ENCODE measurements at regions not wholly inside any gene's neighbourhood (a gene's known extent, or its start where the extent isn't known, plus 50 kb on each side); places are given as distances from the start of the nearest gene placed in this dataset.

DNA sequence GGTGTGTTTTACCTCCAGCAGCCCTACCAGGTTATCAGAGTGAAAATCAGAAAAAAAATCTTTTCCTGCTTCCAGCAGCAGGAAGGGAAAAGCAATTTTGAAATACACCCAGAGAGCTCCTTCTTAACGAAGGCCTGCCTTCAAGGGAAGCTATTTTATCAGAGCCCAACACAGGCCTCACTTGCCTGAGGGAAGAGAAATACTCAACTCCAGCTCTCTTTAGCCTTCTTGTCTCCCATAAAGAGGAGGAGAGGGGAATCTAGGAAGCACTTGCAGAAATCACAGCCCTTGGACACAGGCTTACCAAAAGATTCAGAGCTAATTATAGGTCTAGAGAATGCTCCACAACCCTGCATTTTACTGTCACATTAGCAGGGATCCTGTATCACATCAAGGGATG lies 896.1 kb upstream of the CNTNAP5 start:
- DNase-seq = no peak

DNA sequence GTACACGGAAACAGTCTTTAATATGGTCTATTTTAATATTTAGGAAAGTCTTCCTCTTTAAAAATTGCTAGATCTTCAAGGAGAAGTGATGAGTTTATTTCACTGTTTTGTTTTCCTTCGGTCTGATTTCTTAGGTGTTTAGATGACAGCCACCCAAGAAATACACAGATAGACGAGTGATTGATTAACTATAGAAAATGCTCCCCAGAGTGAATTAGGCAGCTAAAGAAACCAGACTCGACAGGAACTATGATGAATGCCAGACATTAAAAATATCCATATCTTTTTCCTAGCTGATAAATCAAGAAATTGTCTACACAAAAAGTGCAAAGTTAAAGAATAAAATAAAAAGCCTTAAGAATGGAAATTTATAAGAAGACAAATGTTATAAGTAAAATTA lies 888.7 kb upstream of the CNTNAP5 start:
- DNase-seq = no peak

DNA sequence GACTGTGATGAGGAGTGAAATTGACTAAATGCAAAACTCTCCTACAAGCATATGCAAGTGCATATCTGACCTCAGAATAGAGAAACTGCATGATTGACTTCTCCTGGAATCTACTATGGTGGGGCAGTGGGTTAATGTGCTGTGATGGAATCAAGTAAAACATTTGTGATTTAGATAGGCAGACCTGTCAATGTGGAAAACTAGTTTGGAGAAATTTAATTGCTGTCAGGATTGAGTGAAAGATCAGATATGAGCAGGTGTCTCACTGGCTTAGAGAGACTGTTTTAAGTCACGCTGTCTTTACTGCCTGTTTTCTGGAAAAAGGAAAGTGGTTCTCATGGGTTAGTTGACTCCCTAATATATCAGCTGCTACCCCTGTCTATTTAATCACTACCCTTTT lies 881.0 kb upstream of the CNTNAP5 start:
- no peak for DNase-seq

DNA sequence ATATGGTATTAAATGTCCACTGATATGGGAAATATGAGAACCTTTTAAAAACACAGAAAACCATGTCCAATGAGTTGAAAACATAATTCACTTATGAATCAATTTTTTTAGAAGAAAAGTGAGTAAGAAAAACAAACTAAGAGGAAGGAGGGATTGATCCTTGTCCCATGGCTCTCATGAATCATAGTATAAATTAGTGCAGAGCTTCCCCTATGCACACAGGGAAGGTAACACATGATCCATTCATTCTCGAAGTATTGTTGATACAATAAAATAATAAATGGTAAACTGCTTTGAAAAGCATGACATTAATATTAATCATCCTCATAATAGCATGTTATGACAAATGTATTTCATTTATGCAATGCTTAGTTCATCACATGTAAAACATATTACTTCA lies 872.0 kb upstream of the CNTNAP5 start:
- DNase-seq = no peak

DNA sequence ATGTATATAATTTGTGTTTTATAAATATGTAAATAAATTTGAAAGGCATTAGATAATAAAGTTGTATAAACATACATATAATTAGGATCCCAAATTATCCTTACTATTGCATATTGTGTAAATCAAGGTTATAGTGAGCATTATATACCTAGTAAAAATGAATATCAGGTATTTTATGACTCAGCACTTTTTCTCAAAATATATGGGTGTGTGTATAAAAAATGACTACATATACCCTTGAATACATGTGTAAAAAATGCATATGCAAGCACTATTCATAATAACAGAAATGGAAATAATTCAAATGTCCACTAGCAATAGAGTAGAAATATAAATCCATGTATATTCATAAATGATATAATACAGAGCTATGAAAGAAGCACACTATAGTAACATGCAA lies 870.9 kb upstream of the CNTNAP5 start:
- DNase-seq = no peak

DNA sequence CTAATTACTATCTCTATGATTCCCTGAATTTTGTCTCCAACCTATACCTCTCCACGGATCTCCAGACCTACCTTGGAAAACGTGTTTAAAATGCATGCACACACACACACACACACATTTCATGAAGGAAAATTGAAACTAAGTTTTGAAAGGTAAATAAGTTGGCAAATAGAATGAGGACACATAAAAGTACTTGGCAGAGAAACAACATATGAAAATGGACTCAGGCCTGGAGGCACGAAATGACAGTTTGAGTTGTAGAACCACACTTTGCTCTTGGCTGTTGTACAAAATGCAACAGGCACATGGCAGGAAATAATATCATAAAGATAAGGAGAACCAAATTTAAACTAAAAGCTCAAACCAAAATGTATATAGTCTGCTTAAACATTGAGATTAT lies 868.1 kb upstream of the CNTNAP5 start:
- DNase-seq = no peak

DNA sequence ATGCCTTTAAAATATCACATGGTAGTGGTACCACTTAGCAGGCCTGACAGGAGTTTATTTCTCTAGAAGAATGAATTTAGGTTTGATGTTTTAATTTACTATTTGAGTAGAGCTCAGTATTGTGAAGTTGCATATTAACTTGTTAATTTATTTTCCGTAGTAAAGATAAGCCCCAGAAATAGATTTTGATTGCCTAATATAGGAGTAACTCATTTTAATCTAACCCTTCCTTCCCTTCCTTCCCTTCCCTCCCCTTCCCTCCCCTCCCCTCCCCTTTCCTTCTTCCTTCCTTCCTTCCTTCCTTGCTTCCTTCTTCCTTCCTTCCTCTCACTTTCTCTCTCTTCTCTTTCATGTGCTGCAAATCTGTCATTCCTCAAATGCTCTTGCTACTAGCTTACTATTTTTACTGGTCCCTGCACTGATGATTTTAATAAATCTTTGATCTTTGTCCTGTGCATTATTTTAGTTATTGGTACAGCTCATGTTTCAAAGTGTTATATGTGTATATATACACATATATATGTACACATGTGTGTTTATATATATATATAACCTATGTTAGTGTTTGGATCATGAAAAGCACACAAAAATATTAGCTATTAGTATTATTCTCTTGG lies 862.6 kb upstream of the CNTNAP5 start:
- DNase-seq = no peak

DNA sequence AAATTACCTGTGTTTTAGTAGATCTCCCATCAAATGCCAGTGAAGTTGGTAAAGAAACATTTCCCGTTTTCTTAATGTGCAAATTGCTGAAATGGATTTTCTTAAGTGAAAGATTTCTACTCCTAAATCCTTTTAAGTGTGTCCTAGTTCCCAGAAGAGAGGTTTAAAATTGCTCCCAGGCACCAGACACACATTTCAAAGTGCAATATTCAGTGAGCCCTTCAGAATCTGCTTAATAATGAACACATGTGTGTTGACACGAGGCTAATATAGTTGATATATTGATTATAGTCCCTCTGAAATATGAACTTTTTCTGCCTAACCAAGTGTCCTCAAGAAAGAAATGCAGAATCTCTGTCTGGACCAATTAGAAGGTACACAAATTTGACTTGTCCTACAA lies 861.7 kb upstream of the CNTNAP5 start:
- DNase-seq = no peak

DNA sequence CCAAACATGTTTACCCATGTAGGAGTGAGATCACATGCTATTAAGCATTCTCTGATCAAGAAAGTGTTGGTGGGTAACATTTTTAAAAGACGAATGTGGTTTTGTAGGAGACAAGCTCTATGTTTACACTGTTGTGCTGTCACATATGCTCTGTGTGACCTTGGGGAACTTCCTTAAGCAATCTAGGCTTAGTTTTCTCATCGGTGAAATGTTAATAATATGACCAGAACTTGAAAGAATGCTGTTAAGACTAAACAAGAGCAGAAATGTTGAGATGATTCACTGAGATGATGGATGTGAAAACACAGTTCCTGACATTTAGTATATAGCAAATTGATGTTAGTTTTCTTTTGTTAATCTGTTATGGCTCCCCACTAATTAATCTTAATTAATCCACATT lies 860.9 kb upstream of the CNTNAP5 start:
- DNase-seq = no peak

DNA sequence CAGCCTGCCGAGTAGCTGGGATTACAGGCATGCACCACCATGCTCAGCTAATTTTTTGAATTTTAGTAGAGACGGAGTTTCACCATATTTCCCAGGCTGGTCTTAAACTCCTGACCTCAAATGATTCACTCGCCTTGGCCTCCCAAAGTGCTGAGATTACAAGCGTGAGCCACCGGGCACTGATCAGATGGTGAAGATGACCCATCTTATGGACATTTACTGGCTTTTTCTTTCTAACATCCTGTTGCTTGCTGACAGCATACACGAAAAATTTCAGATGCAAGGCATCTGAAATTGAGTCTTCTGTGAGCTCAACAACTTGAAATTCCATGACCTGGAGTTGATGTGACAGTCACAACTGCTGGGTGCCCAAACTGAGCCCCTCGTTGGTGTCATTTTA lies 859.5 kb upstream of the CNTNAP5 start:
- no peak for DNase-seq

DNA sequence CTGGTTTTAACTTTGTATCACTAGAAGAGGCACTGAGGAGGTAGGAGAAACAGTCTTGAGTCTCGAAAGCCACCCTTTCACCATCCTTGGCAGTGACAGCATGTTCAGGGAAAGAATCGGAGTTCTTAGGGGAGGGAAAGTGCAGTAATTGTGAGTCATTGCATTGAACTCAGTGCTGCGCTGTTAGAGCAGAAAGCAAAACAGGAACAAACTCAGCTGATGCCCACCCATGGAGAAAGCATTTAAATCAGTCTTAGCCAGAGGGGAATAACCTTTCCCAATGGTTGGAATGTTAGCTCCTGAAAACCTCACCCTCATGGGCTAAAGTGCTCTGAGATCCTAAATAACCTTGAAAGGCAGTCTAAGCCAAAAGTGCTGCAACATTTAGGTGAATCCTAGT lies 845.6 kb upstream of the CNTNAP5 start:
- no peak for DNase-seq

DNA sequence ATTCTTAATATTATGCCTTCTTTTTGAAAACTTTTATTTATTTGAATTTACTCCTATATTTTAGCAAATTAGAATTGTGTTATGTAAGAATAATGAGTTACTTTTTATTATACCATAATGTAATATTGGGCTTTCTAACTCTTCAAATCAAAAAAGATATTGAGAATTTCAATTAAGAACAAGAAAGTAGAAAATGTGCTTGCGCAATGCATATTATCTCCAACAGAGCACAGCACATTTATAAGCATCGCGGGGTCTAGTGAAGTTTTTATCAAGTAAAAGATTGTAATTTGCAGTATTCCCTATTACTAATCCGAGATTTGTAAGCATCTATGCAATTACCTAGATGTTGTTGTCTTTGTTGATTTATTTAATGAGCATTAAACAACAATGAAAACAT lies 829.1 kb upstream of the CNTNAP5 start:
- DNase-seq = no peak

DNA sequence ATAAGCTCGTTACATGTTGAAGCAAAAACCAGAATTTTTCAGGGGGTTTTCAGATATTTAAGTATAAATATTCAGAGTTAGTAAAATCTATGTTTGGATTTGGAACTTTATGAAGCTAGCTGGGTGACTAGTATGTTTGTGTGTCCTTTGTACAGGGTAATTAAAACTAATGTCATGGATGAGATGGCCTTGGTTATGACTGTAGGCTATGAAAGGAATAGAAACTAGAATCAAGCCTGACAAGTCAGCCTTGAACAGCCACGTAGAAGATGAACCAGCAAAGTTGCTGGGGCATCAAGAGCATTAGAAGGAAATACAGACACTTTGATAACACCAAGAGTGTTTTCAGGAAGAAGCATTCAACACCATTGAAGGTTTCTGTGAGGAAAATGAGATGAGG lies 825.1 kb upstream of the CNTNAP5 start:
- no peak for DNase-seq

DNA sequence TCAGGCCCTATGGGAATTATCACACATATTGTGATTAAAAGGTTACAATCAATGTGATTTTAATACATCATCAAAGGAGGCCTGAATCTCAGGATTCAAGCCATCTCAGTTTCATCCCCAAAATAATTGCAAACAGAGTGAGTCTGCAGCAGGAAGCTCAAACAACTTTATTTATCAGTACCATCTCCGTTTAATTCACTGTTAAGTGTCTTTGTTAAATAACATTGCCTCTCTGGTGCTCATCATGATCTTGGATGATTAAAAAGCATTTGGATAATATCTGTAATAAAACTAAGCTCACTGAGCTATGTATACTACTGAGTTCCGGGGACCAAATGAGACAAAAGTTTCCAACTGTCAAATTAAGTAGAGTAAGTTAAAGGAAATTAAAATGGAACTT lies 817.8 kb upstream of the CNTNAP5 start:
- DNase-seq = no peak

DNA sequence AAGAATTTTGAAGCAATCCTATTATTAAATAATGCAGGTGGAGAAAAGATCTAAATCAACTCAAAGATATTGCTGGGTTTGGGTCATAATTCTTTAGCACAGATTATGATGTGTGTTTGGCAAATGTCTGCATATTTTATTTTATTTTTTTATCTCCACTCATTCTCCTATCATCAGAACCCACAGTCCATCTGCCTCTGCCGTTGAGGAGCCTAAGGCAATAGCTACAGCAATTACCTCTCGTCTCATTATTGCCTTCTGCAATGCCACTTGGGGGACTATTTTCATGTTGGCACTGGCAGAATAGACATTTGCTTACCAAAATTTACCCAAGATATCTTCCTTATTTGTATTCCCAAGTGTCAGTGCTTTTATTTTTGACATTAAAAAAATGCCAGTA lies 815.9 kb upstream of the CNTNAP5 start:
- no peak for DNase-seq

DNA sequence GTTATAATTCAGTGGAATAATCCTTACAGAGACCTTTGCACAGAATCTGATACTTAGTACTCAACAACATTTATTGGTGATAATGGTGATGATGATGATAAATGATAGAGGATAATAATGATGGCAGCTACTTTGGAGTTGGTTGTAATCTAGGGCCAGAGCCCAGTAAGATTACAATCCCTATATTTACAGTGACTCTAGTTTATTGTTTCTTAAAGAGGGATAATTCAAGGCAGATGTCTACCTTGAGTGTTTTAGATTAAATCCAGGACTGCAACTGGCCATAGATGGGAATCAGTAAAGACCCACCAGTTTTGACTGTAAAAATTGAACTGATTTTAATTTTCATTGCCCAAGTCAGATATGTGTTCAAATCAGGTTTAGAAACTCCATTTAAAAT lies 813.9 kb upstream of the CNTNAP5 start:
- DNase-seq = no peak

DNA sequence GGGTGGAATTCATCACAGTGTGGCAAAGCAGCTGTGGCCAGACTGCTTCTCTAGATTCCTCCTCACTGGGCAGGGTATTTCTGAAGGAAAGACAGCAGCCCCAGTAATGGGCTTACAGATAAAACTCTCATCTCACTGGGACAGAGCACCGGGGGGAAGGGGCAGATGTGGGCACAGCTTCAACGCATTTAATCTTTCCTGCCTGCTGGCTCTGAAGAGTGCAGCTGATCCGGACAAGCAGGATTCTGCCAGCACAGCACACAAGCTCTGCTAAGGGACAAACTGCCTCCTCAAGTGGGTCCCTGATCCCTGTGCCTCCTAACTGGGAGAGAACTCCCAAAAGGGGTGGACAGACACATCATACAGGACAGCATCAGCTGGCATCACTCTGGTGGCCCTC lies 779.9 kb upstream of the CNTNAP5 start:
- DNase-seq = no peak

DNA sequence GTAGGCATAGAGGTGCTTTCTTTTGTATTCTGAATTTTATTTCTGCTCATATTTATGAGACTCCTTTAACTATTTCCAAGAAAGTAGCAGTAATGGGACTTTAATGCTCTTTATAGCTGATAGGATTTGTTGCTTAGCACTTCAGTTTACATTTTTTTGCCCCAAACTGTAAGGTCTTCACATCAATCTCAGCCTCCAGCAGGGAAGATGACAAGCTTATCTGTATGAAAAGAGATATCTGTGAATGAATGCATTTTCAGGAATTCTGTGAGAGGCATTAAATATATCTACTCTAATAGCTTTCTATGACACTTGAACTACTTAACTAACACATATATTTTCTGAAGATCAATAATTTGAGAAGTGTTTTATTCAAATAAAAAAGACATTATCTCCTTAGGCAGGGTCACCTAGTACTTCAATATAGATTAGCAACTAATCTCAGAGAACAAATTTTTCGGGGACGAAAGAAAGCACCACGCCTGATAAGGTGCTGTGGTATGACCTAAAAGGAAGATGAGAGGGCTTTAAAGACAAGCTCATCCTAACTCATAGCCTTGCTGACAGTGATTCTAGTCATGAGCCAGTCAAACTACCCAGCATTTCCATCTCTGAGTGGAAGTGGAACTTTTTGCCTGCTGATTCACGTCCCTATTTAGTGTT lies 766.1 kb upstream of the CNTNAP5 start:
- no peak for DNase-seq

DNA sequence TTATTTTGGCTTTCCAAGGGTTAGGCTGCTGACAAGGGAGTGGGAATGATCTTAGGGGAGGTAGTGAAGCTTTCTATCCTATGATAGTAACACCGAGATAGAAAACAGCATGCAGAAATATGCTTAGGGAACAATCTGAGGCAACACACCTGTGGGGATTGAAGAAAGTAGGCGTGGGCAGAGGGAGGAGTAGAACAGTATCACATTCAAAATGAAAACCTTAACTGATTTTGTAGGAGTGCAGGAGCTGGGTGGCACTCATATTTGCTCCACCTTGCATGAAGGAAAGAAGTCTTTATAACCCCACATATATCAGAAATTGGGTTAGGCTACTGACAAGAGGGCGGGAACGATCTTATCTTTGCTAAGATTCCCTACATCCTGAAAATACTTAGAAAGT lies 762.2 kb upstream of the CNTNAP5 start:
- DNase-seq = no peak

DNA sequence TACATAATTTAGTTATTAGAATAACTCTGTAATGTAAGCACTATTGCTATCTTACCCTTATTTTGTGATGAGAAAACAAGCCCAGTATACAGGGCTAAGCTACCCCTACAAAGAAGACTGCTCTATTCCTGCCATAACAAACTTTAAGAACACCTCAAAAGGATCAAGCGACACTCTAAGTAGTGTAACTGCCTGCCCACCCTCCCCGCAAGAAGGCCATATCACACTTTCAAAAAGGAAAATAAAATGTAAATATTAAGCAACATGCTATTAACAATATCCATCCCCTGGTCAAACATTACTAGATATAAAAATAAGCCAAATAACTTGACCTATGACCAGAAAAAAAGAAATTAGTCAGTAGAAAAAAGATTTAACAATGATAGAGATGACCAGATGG lies 741.7 kb upstream of the CNTNAP5 start:
- no peak for DNase-seq

DNA sequence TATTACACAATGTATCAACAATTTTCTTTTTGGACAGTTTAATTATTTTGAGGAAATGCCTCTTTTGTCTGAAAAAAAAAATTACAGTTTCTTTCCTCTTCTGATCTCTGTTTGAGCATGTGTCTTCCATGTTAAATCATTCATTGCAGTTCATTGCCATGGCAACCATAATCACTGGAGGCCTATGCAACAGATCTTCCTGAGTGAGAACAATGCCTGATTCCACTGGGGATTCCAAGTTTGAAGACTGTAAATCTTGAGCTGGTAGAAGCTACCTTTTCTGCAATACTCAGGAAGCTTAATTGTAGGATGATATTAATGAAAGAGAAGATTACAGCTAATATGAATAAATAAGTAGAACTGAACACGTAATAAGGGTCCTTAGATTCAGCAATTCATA lies 721.4 kb upstream of the CNTNAP5 start:
- no peak for DNase-seq

All from renal pelvis (tissue), 1 donor.